ENCODE measurements at regions not wholly inside any gene's neighbourhood (a gene's known extent, or its start where the extent isn't known, plus 50 kb on each side); places are given as distances from the start of the nearest gene placed in this dataset.
"Not testable (repeated sequence)": the region's sequence is repeated elsewhere in the genome, so short reads cannot be mapped to it uniquely, and the experiment has no call there.

DNA sequence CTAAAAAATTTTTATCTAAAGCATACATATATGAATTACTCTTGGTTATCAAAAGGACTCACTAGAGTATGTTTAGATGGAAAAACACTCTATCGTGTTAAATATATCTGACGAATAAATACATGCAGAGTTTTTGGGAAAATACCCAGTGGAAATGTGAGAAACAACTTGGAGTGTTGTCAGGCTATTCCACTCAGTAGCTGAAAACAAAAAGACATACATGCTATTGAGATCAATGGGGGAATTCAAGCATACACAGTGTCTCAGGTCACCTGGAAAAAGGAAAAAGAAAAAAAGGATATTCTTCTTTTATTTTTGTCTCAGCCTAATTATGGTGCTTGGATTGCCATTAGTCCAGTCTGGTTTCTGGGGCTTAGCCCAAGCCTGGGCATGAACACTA is 247.0 kb upstream of the LYPLAL1 start:
- Histone ChIP-seq H3K27ac (ENCODE audit: low read depth, low read length, severe bottlenecking) (no peak overlapping the region), H3K9me3 (ENCODE audit: control insufficient read depth, low read length) (no peaks in the 10 kb centered on the region), H3K4me3 (ENCODE audit: extremely low read depth, insufficient read depth, low read length, poor library complexity, severe bottlenecking) (no peak overlapping the region), H3K4me1 (ENCODE audit: control insufficient read depth, insufficient read depth, low read length, poor library complexity, severe bottlenecking) (no peaks in the 10 kb centered on the region), H3K36me3 (ENCODE audit: control insufficient read depth, insufficient read depth, low read length) (no peaks in the 10 kb centered on the region)
- 94 to 100% methylated on average over 1 to 2 of the region's 2 CpGs for WGBS, 2 experiments (ENCODE audit: insufficient coverage in 2 of 2)

DNA sequence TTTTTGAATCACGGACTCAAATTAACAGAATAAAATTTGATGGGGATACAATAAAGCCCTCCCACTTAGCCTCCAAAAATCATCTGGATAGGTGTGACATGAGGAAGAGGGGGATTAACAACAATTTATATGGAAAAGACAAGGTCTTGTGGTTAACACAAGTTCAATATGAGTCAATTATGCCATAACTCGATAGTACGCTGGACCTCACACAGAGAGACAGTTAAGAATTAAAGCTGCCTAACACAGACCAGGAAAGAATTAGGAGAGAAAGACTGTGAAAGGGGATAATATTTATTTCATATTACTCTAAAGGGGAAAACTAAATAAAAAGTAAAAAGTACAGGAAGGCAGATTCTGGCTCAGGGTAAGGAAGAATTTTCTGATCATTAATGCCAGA is 243.7 kb upstream of the LYPLAL1 start:
- Histone ChIP-seq H3K4me1 (ENCODE audit: control insufficient read depth, insufficient read depth, low read length, poor library complexity, severe bottlenecking) (no peaks in the 10 kb centered on the region), H3K36me3 (ENCODE audit: control insufficient read depth, insufficient read depth, low read length) (no peaks in the 10 kb centered on the region), H3K9me3 (ENCODE audit: control insufficient read depth, low read length) (peaks cover 2% of the 10 kb centered on the region), H3K4me3 (ENCODE audit: extremely low read depth, insufficient read depth, low read length, poor library complexity, severe bottlenecking) (no peak overlapping the region), H3K27ac (ENCODE audit: low read depth, low read length, severe bottlenecking) (no peak overlapping the region)
- 90% methylated on average over 2 of the region's 3 CpGs; no CpG with 5 or more reads in 1 of the 2 experiments for WGBS, 2 experiments (ENCODE audit: insufficient coverage in 2 of 2)

DNA sequence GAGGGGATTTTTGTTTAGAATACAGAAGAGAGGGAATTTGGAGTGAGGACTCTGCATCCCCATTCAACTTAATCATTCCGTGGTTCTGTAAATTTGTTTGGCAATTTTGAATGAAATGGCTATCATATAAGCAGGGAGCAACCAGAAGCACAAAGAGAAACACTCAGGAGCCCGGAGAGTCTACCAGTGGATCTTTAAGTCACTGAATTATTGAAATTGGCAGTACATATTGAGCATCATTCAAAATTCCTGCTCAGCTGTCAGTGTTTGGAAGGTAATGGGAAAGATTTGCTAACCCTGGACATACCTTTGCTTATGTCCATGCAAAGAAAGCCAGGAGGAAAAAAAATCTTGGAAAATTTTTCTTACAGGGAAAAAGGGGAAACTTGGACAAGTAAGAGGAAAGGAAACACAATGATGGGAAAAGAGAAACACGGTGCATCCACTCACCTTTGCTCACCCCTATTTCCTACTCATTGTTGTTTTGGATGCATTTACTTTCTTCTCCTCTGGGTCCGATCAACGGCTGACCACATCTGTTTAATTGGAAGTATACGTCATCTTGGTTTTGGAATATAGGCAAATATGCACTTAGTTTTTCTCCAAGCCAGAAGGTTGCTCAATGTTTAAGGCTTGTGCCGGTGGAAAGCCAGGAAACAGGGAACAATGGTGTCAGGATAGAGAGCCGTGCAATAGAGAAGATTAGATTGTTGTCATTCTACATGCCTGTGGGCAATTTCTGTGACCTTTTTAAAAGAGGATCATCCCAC is 243.0 kb upstream of the LYPLAL1 start:
- H3K4me1 ChIP-seq (ENCODE audit: control insufficient read depth, insufficient read depth, low read length, poor library complexity, severe bottlenecking): no peaks in the 10 kb centered on the region
- no peak overlapping the region for H3K27ac ChIP-seq (ENCODE audit: low read depth, low read length, severe bottlenecking)
- H3K9me3 ChIP-seq (ENCODE audit: control insufficient read depth, low read length): peaks cover 2% of the 10 kb centered on the region
- H3K36me3 ChIP-seq (ENCODE audit: control insufficient read depth, insufficient read depth, low read length): no peaks in the 10 kb centered on the region
- WGBS, 2 experiments (ENCODE audit: insufficient coverage in 2 of 2): 87 to 100% methylated on average over 5 to 7 of the region's 8 CpGs
- H3K4me3 ChIP-seq (ENCODE audit: extremely low read depth, insufficient read depth, low read length, poor library complexity, severe bottlenecking): no peak overlapping the region

DNA sequence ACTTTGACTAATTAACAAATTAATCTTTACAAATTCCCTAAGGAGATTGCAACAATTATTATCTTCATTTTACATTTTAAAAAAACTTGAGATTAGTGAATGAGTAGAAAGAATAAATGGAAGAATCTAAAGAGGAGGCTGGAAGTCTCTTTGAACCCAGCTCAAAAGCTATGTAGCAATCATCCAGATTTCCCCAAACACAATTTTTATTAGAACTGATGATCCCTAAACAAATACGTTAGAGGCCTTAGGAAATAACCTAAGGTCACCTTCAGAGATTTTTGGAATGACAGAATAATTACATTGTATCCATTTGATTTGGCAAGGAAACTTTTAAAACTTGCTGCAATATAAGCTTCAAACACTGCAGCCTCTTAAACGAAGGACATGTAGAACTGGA is 242.4 kb upstream of the LYPLAL1 start:
- no peaks in the 10 kb centered on the region for H3K36me3 ChIP-seq (ENCODE audit: control insufficient read depth, insufficient read depth, low read length)
- H3K27ac ChIP-seq (ENCODE audit: low read depth, low read length, severe bottlenecking): no peak overlapping the region
- no peaks in the 10 kb centered on the region for H3K4me1 ChIP-seq (ENCODE audit: control insufficient read depth, insufficient read depth, low read length, poor library complexity, severe bottlenecking)
- WGBS, 2 experiments (ENCODE audit: insufficient coverage in 2 of 2): 80 to 100% methylated on average over 1 of the region's 2 CpGs
- no peak overlapping the region for H3K4me3 ChIP-seq (ENCODE audit: extremely low read depth, insufficient read depth, low read length, poor library complexity, severe bottlenecking)
- peaks cover 2% of the 10 kb centered on the region for H3K9me3 ChIP-seq (ENCODE audit: control insufficient read depth, low read length)

DNA sequence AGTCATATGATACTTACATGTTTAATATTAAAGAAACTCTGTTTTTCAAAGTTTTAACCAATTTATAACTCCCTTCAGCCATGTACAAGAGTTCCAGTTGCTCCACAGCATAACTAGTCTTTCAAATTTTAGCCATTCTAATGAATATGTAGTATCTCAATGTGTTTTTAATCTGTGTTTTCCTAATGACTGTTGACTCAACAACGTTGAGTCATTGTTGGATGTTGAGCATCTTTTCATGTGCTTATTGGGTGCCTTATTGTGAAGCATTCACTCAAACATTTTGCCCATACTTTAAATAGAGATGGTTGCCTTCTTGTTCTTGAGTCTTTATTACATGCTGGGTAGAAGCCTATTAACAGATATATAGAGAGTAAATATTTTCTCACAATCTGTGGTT is 240.2 kb upstream of the LYPLAL1 start:
- Histone ChIP-seq H3K9me3 (ENCODE audit: control insufficient read depth, low read length) (peaks cover 2% of the 10 kb centered on the region), H3K4me3 (ENCODE audit: extremely low read depth, insufficient read depth, low read length, poor library complexity, severe bottlenecking) (no peak overlapping the region), H3K36me3 (ENCODE audit: control insufficient read depth, insufficient read depth, low read length) (no peaks in the 10 kb centered on the region), H3K27ac (ENCODE audit: low read depth, low read length, severe bottlenecking) (no peak overlapping the region), H3K4me1 (ENCODE audit: control insufficient read depth, insufficient read depth, low read length, poor library complexity, severe bottlenecking) (no peaks in the 10 kb centered on the region)
- WGBS, 2 experiments (ENCODE audit: insufficient coverage in 2 of 2): no CpG with 5 or more reads among the region's 1 CpG

DNA sequence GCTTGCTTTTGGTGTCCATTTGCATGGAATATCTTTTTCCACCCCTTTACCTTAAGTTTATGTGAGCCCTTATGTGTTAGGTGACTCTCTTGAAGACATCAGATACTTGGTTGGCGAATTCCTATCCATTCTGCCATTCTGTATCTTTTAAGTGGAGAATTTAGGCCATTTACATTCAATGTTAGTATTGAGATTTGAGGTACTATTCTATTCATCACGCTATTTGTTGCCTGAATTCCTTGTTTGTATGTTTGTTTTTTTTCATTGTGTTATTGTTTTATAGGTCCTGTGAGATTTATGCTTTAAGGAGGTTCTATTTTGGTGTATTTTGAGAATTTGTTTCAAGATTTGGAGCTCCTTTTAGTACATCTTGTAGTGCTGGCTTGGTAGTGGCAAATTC is 238.3 kb upstream of the LYPLAL1 start:
- H3K27ac ChIP-seq (ENCODE audit: low read depth, low read length, severe bottlenecking); H3K9me3 ChIP-seq (ENCODE audit: control insufficient read depth, low read length); H3K4me3 ChIP-seq (ENCODE audit: extremely low read depth, insufficient read depth, low read length, poor library complexity, severe bottlenecking); H3K36me3 ChIP-seq (ENCODE audit: control insufficient read depth, insufficient read depth, low read length); H3K4me1 ChIP-seq (ENCODE audit: control insufficient read depth, insufficient read depth, low read length, poor library complexity, severe bottlenecking): not testable (repeated sequence)
- 100% methylated on average over 1 to 2 of the region's 2 CpGs for WGBS, 2 experiments (ENCODE audit: insufficient coverage in 2 of 2)

DNA sequence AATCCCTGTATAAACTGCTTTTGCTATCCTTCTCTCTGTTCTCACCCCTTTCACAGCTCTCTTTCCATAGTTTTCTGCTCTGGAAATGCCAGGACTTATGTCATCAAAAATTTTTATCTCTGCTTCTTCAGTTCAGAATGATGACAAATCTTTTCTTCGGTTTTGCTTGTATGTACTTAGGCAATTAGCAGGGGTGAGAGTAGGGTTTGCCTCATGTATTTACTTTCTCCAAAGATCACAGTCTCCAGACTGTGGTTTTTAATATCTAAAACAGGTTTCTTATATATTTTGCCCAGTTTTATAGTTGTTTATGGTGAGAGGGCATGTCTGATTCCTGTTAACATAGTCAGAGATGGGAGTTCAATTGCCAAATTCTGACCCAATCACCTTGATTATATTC is 235.4 kb upstream of the LYPLAL1 start:
- H3K4me3 ChIP-seq (ENCODE audit: extremely low read depth, insufficient read depth, low read length, poor library complexity, severe bottlenecking): no peak overlapping the region
- WGBS, 2 experiments (ENCODE audit: insufficient coverage in 2 of 2): no CpG with 5 or more reads among the region's 1 CpG
- H3K27ac ChIP-seq (ENCODE audit: low read depth, low read length, severe bottlenecking): no peak overlapping the region
- H3K4me1 ChIP-seq (ENCODE audit: control insufficient read depth, insufficient read depth, low read length, poor library complexity, severe bottlenecking): no peaks in the 10 kb centered on the region
- H3K36me3 ChIP-seq (ENCODE audit: control insufficient read depth, insufficient read depth, low read length): no peaks in the 10 kb centered on the region
- H3K9me3 ChIP-seq (ENCODE audit: control insufficient read depth, low read length): peaks cover 2% of the 10 kb centered on the region

DNA sequence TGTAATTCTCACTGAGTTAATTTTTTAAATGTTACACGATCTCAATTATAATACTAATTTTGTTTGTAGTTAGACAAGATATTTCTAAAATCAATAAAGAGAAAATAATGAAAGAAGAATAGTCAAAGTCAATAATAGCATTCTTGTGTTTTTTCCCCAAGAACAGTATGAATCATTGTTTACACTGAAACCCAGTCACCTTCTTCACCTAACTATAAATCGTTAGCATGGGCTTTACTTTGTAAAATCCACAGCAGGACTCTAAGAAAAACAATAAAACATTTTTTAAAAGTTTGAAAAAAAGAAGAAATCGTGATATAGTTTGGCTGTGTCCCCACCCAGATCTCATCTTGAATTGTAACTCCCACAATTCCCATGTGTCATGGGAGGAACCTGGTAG is 234.6 kb upstream of the LYPLAL1 start:
- Histone ChIP-seq H3K9me3 (ENCODE audit: control insufficient read depth, low read length) (no peaks in the 10 kb centered on the region), H3K27ac (ENCODE audit: low read depth, low read length, severe bottlenecking) (no peak overlapping the region), H3K4me1 (ENCODE audit: control insufficient read depth, insufficient read depth, low read length, poor library complexity, severe bottlenecking) (no peaks in the 10 kb centered on the region), H3K36me3 (ENCODE audit: control insufficient read depth, insufficient read depth, low read length) (no peaks in the 10 kb centered on the region), H3K4me3 (ENCODE audit: extremely low read depth, insufficient read depth, low read length, poor library complexity, severe bottlenecking) (no peak overlapping the region)
- no CpG with 5 or more reads among the region's 3 CpGs for WGBS, 2 experiments (ENCODE audit: insufficient coverage in 2 of 2)

DNA sequence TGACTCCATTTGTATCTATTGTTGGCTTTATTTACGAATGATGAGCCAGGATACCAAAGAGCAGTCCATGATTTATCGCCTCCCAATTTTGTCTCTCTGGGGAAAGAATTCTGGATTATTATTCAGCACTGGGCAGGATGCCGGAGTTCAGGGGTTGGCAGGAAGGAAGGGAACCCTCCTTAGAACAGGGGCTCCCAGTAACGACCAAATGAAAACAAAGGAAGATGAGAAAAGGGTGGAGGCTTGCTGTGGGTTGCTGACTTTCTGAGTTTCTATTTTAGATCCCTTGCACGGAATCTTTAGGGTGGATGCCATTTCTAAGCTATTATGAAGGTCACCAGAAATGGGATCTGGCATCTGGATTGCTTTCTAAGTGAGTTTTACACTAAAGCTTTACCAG is 231.2 kb upstream of the LYPLAL1 start:
- H3K4me3 ChIP-seq (ENCODE audit: extremely low read depth, insufficient read depth, low read length, poor library complexity, severe bottlenecking): no peak overlapping the region
- H3K27ac ChIP-seq (ENCODE audit: low read depth, low read length, severe bottlenecking): no peak overlapping the region
- H3K36me3 ChIP-seq (ENCODE audit: control insufficient read depth, insufficient read depth, low read length): no peaks in the 10 kb centered on the region
- no peaks in the 10 kb centered on the region for H3K9me3 ChIP-seq (ENCODE audit: control insufficient read depth, low read length)
- WGBS, 2 experiments (ENCODE audit: insufficient coverage in 2 of 2): 86 to 90% methylated on average over 3 to 5 of the region's 5 CpGs
- H3K4me1 ChIP-seq (ENCODE audit: control insufficient read depth, insufficient read depth, low read length, poor library complexity, severe bottlenecking): no peaks in the 10 kb centered on the region

DNA sequence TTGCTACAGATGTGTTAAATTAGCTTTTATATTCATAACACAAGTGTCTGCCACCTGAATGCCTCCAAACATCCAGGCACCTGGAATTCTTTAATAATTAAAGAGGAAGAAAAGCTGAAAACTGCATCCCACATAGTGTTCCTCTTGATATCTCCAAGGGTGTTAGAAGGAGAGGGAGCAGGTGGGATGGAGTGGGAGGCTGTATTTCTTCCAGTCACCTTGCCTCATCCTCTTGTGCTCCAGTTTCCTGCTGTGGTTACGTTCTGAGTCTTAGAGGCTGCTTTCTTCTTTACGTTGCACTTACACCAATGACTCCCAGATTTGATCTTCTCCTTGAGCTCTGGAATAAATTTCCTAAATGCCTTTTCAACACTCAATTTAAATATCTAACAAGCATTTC is 230.3 kb upstream of the LYPLAL1 start:
- H3K9me3 ChIP-seq (ENCODE audit: control insufficient read depth, low read length): no peaks in the 10 kb centered on the region
- no peak overlapping the region for H3K27ac ChIP-seq (ENCODE audit: low read depth, low read length, severe bottlenecking)
- H3K4me3 ChIP-seq (ENCODE audit: extremely low read depth, insufficient read depth, low read length, poor library complexity, severe bottlenecking): no peak overlapping the region
- 75 to 90% methylated on average over 2 of the region's 2 CpGs for WGBS, 2 experiments (ENCODE audit: insufficient coverage in 2 of 2)
- H3K36me3 ChIP-seq (ENCODE audit: control insufficient read depth, insufficient read depth, low read length): no peaks in the 10 kb centered on the region
- no peaks in the 10 kb centered on the region for H3K4me1 ChIP-seq (ENCODE audit: control insufficient read depth, insufficient read depth, low read length, poor library complexity, severe bottlenecking)

DNA sequence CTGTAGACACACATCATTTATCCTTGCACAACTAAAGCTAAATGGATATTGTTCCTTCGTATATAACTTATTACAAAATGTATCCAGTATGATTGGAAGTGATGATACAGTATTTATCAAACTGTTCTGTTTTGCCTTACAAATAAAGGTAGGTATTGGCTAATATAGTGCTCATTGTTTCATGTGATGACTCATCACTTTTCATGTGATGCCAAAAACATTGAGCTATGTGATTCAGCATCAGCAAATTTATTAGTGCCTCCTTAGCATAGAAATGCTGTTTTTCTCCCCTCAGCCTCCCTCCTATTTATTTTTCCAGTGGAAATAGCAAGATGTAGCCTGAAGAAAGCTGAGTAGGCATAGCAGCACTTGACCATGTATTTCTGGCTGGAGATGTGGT is 228.6 kb upstream of the LYPLAL1 start:
- no peak overlapping the region for H3K4me3 ChIP-seq (ENCODE audit: extremely low read depth, insufficient read depth, low read length, poor library complexity, severe bottlenecking)
- no peak overlapping the region for H3K27ac ChIP-seq (ENCODE audit: low read depth, low read length, severe bottlenecking)
- no peaks in the 10 kb centered on the region for H3K4me1 ChIP-seq (ENCODE audit: control insufficient read depth, insufficient read depth, low read length, poor library complexity, severe bottlenecking)
- WGBS, 2 experiments (ENCODE audit: insufficient coverage in 2 of 2): no CpG with 5 or more reads among the region's 1 CpG
- no peaks in the 10 kb centered on the region for H3K9me3 ChIP-seq (ENCODE audit: control insufficient read depth, low read length)
- no peaks in the 10 kb centered on the region for H3K36me3 ChIP-seq (ENCODE audit: control insufficient read depth, insufficient read depth, low read length)
